GM19397 (cell line): ENCODE measurements at regions not wholly inside any gene's neighbourhood (a gene's known extent, or its start where the extent isn't known, plus 50 kb on each side); places are given as distances from the start of the nearest gene placed in this dataset.
A peak's percentile ranks its signal among the peaks of the same experiment; 100 is the strongest.
"Not testable (repeated sequence)": the region's sequence is repeated elsewhere in the genome, so short reads cannot be mapped to it uniquely, and the experiment has no call there.

ENCODE experiments used
- ATAC-seq: cut with Tn5 transposase; IDR thresholded peaks from one replicate; pipeline ENCODE4 v1.9.1; 2021; ENCODE audit warnings: mild to moderate bottlenecking, moderate library complexity; ENCODE audit not compliant: unreplicated experiment

DNA sequence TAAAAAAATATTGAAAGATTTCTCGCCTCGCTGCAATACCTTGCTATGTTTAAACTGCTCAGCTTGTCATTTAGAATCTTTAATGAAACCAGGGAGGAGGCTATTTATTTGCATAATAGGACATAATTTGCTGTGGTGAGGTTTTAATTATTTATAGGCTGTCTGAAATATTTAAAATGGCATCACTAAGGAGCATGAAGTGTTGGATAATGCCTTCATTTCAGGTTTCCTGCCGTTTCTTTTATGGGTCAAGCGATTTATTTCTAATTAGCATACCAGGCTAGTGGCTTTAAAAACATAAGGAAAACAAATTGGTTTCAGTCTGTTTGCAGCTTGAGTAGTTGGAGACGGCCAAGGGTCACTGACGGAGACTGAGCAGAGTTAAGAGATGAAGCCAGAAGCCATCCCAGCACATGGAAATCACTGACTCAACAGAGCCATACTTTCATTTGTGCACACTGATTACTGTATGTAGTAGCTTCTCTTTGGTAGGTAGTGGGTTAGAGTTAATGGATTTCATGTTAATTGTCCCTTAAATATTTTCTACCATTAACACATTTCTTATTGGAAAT is 1962.4 kb upstream of the TENM3 start:
- ATAC-seq = no peak

DNA sequence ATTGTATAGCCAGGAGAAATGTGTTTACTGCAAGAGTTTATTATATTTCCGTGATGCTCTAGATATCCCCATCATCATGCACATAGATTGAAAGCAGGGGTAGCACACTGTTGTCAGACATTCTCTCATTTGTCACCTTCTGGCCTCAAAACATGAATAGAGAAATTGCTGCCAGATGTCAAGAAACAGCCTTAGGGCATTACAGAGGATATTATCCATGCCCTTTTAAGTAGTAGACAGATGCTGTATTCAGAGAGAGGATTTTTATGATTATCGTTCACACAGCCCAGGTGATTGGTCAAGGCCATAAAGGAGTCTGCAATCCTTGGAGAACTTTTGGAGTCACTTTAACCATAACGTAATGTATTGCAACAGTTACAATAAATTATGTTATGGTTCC is 1961.5 kb upstream of the TENM3 start:
- no peak for ATAC-seq

- no peak for ATAC-seq
Measured at GRCh38 chr4:180284267-180284666, 1958.9 kb upstream of the TENM3 start.

- no peak for ATAC-seq
Measured at GRCh38 chr4:180285796-180286195, 1957.4 kb upstream of the TENM3 start.

DNA sequence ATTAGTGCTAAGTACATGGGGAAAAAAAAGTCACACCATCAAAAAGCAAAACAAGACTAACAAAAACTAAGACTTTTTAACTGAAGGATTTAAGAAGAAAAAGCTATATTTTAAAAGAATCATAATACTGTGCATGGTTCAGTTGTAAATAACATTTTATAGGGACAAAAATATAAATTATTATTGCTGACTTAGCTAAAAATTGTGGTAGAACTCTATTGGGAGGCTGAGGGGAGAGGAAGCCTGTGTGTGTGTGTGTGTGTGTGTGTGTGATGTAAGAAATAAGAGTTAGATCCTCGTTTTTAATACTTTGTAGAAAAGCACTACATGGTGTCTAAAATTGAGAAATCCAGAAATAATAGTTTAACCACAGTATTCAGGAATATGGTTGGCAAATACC is 1950.9 kb upstream of the TENM3 start:
- ATAC-seq = no peak

GRCh38 chr4:180296036-180296599 is 1947.1 kb upstream of the TENM3 start:
- ATAC-seq = no peak

GRCh38 chr4:180304321-180304720 is 1938.9 kb upstream of the TENM3 start:
- ATAC-seq = no peak

- no peak for ATAC-seq
Measured at GRCh38 chr4:180310616-180311015, 1932.6 kb upstream of the TENM3 start.

- peak; percentile 66 for ATAC-seq
Measured at GRCh38 chr4:180314972-180315371, 1928.2 kb upstream of the TENM3 start.

DNA sequence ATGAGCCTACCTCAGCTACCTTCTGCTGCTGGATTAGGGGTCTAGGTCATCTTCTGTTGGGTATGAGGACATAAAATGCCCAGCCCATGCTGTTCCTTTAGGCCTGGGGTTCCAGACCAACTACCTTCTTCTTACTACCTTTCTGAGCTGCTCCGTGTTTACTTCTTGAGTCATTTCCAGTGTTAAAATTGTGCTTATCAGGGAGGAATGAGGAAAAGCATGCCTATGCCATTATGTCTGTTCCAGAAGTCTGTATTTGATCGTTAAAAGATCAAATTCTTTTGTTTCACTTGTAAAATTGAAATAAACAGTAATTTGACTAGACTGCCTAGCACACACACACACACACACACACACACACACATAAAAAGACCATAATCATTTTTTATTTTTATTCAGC is 1912.7 kb upstream of the TENM3 start:
- ATAC-seq = no peak

GRCh38 chr4:180333162-180333561 is 1910.0 kb upstream of the TENM3 start:
- no peak for ATAC-seq

GRCh38 chr4:180335566-180335965 is 1907.6 kb upstream of the TENM3 start:
- no peak for ATAC-seq

DNA sequence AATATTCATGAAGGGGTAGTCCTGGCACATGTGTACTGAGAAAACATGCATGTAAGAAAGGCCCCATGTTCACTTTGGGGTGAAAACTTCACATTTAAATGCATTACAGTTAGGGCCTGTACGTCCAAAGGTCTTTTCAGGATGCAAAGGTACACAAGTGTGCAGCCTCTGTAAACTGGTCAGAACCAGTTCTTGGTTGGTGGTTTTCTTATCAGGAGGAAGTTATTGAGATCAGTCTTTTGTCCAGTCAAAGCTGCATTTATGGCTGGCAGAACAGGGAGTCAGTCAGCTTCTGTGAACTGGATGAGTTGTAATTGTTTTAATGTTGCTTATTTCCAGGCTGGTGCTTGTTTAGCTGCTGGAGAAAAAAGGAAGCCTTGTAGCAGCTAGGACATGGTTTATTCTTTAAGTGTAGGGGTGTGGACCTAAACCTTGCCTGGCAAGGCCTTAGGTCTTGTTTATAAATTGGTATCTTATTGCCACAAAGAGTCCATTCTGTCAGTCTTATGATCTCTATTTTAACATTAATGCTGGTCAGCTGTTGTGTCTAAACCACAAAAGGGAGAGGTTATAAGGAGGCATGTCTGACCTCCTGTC is 1906.6 kb upstream of the TENM3 start:
- no peak for ATAC-seq

- ATAC-seq = no peak
Measured at GRCh38 chr4:180341926-180342325, 1901.3 kb upstream of the TENM3 start.

- ATAC-seq = no peak
Measured at GRCh38 chr4:180350901-180351300, 1892.3 kb upstream of the TENM3 start.

DNA sequence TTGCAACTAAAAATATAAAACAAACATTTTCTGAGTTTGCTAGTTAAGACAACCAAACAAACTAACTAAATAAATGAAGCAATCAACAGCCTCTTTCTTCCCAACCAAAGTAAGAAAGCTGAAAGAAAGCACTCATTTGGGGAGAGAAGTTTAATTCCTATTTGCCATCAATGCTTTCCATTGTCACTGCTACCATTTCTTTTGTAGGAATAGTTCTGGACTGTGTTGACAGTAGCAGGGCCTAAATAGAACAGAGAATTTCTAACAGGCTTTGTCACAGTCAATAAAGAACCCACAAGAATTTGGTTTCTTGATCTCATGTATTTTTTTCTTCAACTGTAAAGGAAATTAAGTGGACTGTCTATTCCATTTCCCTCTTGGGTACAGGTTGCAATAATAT is 1886.4 kb upstream of the TENM3 start:
- ATAC-seq = no peak

DNA sequence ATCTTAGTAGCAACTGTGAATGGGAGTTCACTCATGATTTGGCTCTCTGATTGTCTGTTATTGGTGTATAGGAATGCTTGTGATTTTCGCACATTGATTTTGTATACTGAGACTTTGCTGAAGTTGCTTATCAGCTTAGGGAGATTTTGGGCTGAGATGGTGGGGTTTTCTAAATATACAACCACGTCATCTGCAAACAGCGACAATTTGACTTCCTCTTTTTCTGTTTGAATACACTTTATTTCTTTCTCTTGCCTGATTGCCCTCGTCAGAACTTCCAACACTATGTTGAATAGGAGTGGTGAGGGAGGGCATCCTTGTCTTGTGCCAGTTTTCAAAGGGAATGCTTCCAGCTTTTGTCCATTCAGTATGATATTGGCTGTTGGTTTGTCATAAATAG is 1883.1 kb upstream of the TENM3 start:
- not testable (repeated sequence) for ATAC-seq

- ATAC-seq = no peak
Measured at GRCh38 chr4:180363815-180364214, 1879.4 kb upstream of the TENM3 start.

GRCh38 chr4:180372691-180373090 is 1870.5 kb upstream of the TENM3 start:
- ATAC-seq = no peak

DNA sequence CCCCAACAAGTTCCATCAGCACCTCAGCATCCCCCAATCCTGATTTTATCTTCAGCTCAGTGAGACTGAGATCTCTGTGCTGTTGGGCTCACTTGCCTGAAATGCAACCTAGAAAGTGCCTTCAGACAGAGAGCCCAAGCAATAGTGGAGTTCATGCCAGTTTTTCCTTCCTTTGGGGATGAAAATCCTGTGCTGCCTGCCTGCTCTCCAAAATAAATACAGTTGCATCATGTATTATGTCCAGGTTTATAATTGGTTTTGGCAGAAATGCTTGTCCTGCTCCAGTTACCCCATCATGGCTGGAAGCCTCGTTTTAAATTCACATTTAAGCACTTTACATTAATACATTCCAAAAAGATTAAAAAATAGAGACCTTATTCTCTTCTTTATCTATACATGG is 1865.5 kb upstream of the TENM3 start:
- ATAC-seq = no peak

DNA sequence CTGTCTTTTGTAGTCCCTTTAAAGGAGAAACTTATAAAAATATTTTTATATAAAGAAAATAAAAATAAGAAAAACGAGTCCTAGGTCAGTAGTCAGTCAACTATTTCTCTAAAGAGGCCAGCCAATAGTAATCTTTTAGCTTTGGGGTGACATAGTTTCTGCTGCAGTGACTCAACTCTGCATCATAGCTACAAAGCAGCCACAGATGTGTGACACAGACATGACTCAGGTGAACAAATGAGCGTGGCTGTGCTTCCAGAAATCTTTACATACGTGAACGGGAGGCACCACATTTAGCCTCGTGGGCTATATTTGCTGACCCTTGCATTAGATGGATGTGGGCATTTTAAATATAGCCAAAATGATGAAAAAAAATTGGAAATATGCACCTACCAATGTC is 1862.5 kb upstream of the TENM3 start:
- ATAC-seq = no peak

DNA sequence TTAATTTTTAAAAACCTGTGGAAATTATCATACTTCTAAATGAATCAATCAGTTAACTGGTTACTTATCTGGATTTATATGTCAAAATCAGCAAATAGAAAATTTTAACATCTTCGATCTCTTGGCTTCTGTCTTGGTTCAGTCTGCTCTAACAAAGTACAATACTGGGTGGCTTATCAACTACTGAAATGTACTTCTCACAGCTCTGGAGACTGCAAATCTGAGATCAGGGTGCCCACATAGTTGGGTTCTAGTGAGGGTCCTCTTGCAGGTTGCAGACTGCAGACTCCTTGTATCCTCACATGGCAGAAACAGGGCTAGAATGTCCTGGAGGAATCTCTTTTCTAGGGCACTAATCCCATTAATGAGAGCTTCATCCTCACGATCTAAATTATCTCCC is 1851.6 kb upstream of the TENM3 start:
- no peak for ATAC-seq

- ATAC-seq = no peak
Measured at GRCh38 chr4:180394312-180394711, 1848.9 kb upstream of the TENM3 start.
